Esophagus squamous epithelium (tissue), 5 donors: ENCODE measurements at regions not wholly inside any gene's neighbourhood (a gene's known extent, or its start where the extent isn't known, plus 50 kb on each side); places are given as distances from the start of the nearest gene placed in this dataset.
"Not testable (repeated sequence)": the region's sequence is repeated elsewhere in the genome, so short reads cannot be mapped to it uniquely, and the experiment has no call there.

Experiments
- DNase-seq: peaks from one replicate; lab custom pipeline; 2025; lab: John Stamatoyannopoulos, UW
- H3K27ac ChIP-seq, 4 donors: fragments of 200-600 bp; sonication (generic); one replicate each; pipeline ENCODE4 v1.5.1; 2016 to 2019; ENCODE audit warnings: mild to moderate bottlenecking in 1 of 4
- H3K27me3 ChIP-seq, 4 donors: fragments of 200-600 bp; sonication (generic); 1 replicate in 3 of 4; 2 replicates in 1 of 4; pipeline versions ENCODE4 v1.5.1 to v1.6.0; 2017 to 2021; ENCODE audit warnings: antibody characterized with exemption in 1 of 4
- H3K36me3 ChIP-seq, 3 donors: fragments of 200-600 bp; sonication (generic); one replicate each; pipeline ENCODE4 v1.5.1; 2016 to 2019
- H3K4me1 ChIP-seq, 3 donors: fragments of 200-600 bp; sonication (generic); one replicate each; pipeline ENCODE4 v1.5.1; 2017 to 2019
- H3K4me3 ChIP-seq, 4 donors: fragments of 200-600 bp; sonication (generic); 1 replicate in 3 of 4; 2 replicates in 1 of 4; pipeline ENCODE4 v1.5.1; 2016 to 2019; ENCODE audit warnings: mild to moderate bottlenecking in 2 of 4, moderate library complexity in 1 of 4
- H3K9me3 ChIP-seq, 3 donors: fragments of 200-600 bp; sonication (generic); one replicate each; pipeline ENCODE4 v1.5.1; 2016 to 2019
- POLR2A ChIP-seq, 4 donors: fragments of 450-650 bp; IDR thresholded peaks; one replicate each; pipeline ENCODE4 v1.6.1; 2017; ENCODE audit warnings: antibody characterized with exemption in 4 of 4, mild to moderate bottlenecking in 4 of 4, moderate library complexity in 3 of 4
- WGBS, 2 donors: methylation state at CpG; one replicate each; pipeline ENCODE4 v1.1.5; 2018; 5-methylcytosine and 5-hydroxymethylcytosine counted together
- intact Hi-C: fragments of 100-400 bp; cut with DNase I; formaldehyde crosslinking; loops from one replicate; pipeline ENCODE4 v1.15.0; 2022
- TF ChIP-seq, protein P1 (sequence below), 6 experiments: fragments of 450-650 bp in 4 of 6; fragments of 200-600 bp in 2 of 6; sonication (generic) in 2 of 6; IDR thresholded peaks; one replicate each; pipeline ENCODE4 v1.5.1; 2016 to 2019; ENCODE audit warnings: antibody characterized with exemption in 6 of 6, mild to moderate bottlenecking in 4 of 6, moderate library complexity in 4 of 6
- donor health status: DM: yes; HTN: yes; CAD: no.

DNA sequence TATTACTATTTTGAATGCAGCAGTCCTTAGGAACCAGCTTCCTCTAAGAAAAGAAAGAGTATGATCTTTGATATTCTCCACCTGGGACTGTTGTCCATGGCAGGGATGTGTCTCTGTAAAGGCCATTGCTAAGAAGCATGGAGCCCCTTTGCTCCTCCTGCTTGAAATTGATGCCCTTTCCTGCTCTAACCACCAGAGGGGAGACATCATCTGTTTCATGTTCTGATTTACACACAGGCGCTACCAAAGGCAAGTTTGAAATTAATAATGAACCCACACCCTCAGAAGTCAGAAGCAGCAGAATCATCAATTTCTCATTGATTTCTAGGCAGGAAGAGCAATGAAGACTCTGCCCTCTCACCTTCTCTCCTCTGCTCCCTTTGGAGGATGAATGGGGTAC, 253.8 kb downstream of the RMST start:
- TF ChIP-seq POLR2A (IDR thresholded peaks at IDR 0.05) = no peak
- TF ChIP-seq, protein P1, sequence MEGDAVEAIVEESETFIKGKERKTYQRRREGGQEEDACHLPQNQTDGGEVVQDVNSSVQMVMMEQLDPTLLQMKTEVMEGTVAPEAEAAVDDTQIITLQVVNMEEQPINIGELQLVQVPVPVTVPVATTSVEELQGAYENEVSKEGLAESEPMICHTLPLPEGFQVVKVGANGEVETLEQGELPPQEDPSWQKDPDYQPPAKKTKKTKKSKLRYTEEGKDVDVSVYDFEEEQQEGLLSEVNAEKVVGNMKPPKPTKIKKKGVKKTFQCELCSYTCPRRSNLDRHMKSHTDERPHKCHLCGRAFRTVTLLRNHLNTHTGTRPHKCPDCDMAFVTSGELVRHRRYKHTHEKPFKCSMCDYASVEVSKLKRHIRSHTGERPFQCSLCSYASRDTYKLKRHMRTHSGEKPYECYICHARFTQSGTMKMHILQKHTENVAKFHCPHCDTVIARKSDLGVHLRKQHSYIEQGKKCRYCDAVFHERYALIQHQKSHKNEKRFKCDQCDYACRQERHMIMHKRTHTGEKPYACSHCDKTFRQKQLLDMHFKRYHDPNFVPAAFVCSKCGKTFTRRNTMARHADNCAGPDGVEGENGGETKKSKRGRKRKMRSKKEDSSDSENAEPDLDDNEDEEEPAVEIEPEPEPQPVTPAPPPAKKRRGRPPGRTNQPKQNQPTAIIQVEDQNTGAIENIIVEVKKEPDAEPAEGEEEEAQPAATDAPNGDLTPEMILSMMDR (IDR thresholded peaks at IDR 0.05) = peak in 5 of 6 experiments; percentile 12 to 32 (median 19)
- intact Hi-C loops = no loop called here
- H3K9me3 ChIP-seq = no peaks in the 10 kb centered on the region
- DNase-seq = no peak
- H3K4me3 ChIP-seq = no peak overlapping the region
- no peaks in the 10 kb centered on the region for H3K27me3 ChIP-seq
- no peak overlapping the region for H3K27ac ChIP-seq
- H3K4me1 ChIP-seq = no peaks in the 10 kb centered on the region
- WGBS, 2 donors = 46 to 100% methylated on average over 1 of the region's 1 CpG
- no peaks in the 10 kb centered on the region for H3K36me3 ChIP-seq

DNA sequence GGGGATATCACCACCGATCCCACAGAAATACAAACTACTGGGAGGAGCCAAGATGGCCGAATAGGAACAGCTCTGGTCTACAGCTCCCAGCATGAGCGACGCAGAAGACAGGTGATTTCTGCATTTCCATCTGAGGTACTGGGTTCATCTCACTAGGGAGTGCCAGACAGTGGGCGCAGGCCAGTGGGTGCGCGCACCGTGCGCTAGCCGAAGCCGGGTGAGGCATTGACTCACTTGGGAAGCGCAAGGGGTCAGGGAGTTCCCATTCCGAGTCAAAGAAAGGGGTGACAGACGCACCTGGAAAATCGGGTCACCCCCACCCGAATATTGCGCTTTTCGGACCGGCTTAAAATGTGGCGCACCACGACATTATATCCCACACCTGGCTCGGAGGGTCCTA, 261.2 kb downstream of the RMST start:
- H3K4me3 ChIP-seq, H3K36me3 ChIP-seq, H3K9me3 ChIP-seq, H3K27me3 ChIP-seq, H3K27ac ChIP-seq, intact Hi-C loops, H3K4me1 ChIP-seq, DNase-seq: not testable (repeated sequence)
- 70 to 88% methylated on average over 9 to 21 of the region's 22 CpGs for WGBS, 2 donors

DNA sequence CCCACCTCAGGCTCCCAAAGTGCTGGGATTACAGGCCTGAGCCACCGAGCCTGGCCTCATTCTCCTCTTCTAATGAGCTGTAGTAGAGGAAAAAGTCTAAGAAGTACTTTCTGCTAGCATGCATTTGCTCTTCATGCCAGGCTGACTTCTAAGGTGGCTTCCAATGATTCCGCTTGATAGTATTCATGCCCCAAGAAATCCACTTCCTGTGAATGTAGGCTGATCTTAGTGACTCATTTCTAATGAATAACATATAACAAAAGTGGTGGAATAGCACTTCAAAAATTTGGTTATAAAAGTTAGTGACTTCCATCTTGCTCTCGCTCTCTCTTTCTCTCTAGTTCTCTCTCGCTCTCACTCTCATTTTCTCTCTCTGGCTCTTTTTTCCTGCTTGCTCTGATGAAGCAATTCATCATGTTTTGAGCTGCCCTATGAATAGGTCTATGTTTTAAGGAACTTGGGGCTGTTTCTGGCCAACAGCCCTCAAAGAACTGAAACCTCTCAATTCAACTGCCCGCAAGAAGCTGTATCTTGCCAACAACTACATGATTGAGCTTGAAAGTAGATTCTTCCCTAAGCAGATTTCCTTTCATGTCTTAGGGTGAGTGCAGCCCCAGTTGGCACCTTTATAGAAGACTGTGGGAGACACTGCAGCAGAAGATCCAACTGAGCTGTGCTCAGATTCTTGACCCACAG, 282.9 kb downstream of the RMST start:
- intact Hi-C loops = no loop called here
- H3K9me3 ChIP-seq = no peaks in the 10 kb centered on the region
- DNase-seq = no peak

DNA sequence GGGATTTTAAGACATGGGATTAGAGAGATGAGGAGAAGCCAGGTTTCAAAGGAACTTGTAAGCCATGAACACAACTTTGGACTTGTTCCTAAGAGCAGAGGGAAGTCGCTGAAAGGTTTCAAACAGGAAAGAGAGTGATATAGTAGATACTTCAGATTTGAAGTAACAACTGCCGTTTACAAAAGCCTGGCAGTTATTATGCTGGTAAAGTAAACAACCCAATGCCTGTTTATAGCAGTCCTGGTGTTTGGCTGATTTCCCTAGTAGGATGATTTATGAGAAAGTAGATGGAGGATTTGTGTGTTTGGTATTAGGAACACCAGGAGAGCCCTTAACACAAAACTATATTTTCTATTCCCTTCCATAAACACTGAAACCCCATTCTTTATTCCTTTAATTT, 285.7 kb downstream of the RMST start:
- intact Hi-C loops = no loop called here
- no peak for TF ChIP-seq POLR2A (IDR thresholded peaks at IDR 0.05)
- TF ChIP-seq, protein P1 (IDR thresholded peaks at IDR 0.05) = no peak
- no peaks in the 10 kb centered on the region for H3K36me3 ChIP-seq
- no peaks in the 10 kb centered on the region for H3K27me3 ChIP-seq
- no peak overlapping the region for H3K4me3 ChIP-seq
- H3K27ac ChIP-seq = peak overlapping the region in 1 of 4 donors; percentile 2
- no peak for DNase-seq
- WGBS, 2 donors = 0 to 3% methylated on average over 2 of the region's 2 CpGs
- peaks cover 0 to 22% (median 0%) of the 10 kb centered on the region in 3 donors for H3K4me1 ChIP-seq
- no peaks in the 10 kb centered on the region for H3K9me3 ChIP-seq

More for the DNA sequence above, 282.9 kb downstream of the RMST start:
- no peaks in the 10 kb centered on the region for H3K36me3 ChIP-seq
- H3K27me3 ChIP-seq = no peaks in the 10 kb centered on the region
- H3K27ac ChIP-seq = peak overlapping the region in 1 of 4 donors; percentile 1
- no peak overlapping the region for H3K4me3 ChIP-seq
- H3K4me1 ChIP-seq = peaks cover 0 to 22% (median 0%) of the 10 kb centered on the region in 3 donors
- TF ChIP-seq, protein P1 (IDR thresholded peaks at IDR 0.05) = no peak
- TF ChIP-seq POLR2A (IDR thresholded peaks at IDR 0.05) = no peak
- 44 to 63% methylated on average over 5 of the region's 5 CpGs for WGBS, 2 donors

DNA sequence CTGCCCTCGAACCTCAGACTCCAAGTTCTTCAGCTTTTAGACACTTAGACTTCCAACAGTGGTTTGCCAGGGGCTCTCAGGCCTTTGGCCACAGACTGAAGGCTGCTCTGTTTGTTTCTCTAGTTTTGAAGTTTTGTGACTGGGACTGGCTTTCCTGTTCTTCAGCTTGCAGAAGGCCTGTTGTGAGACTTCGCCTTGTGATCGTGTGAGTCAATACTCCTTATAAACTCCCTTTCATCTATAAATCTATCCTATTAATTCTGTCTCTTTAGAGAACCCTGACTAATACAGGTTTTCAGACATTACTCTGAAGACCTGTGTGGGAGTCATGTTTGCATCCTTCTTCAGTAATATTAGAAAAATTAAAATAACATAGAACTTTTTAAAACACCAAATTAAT, 289.1 kb downstream of the RMST start:
- 39 to 50% methylated on average over 3 of the region's 3 CpGs for WGBS, 2 donors
- Histone ChIP-seq H3K36me3 (no peaks in the 10 kb centered on the region), H3K27me3 (no peaks in the 10 kb centered on the region), H3K27ac (no peak overlapping the region), H3K4me1 (peaks cover 0 to 15% (median 0%) of the 10 kb centered on the region in 3 donors), H3K9me3 (no peaks in the 10 kb centered on the region), H3K4me3 (no peak overlapping the region)
- no peak for TF ChIP-seq POLR2A (IDR thresholded peaks at IDR 0.05)
- TF ChIP-seq, protein P1 (IDR thresholded peaks at IDR 0.05) = no peak
- intact Hi-C loops = no loop called here
- DNase-seq = no peak
